ENCODE measurements at regions not wholly inside any gene's neighbourhood (a gene's known extent, or its start where the extent isn't known, plus 50 kb on each side); places are given as distances from the start of the nearest gene placed in this dataset.

GRCh38 chr5:159385536-159385935 lies 55.2 kb upstream of the IL12B start:
- TF ChIP-seq, protein P1, sequence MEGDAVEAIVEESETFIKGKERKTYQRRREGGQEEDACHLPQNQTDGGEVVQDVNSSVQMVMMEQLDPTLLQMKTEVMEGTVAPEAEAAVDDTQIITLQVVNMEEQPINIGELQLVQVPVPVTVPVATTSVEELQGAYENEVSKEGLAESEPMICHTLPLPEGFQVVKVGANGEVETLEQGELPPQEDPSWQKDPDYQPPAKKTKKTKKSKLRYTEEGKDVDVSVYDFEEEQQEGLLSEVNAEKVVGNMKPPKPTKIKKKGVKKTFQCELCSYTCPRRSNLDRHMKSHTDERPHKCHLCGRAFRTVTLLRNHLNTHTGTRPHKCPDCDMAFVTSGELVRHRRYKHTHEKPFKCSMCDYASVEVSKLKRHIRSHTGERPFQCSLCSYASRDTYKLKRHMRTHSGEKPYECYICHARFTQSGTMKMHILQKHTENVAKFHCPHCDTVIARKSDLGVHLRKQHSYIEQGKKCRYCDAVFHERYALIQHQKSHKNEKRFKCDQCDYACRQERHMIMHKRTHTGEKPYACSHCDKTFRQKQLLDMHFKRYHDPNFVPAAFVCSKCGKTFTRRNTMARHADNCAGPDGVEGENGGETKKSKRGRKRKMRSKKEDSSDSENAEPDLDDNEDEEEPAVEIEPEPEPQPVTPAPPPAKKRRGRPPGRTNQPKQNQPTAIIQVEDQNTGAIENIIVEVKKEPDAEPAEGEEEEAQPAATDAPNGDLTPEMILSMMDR (IDR thresholded peaks at IDR 0.05), result no peak
- no peak for TF ChIP-seq POLR2A (IDR thresholded peaks at IDR 0.05)

Measured in breast epithelium (tissue), 3 donors.